Type B pancreatic cell (in vitro differentiated cells): ENCODE measurements at regions not wholly inside any gene's neighbourhood (a gene's known extent, or its start where the extent isn't known, plus 50 kb on each side); places are given as distances from the start of the nearest gene placed in this dataset.

ENCODE experiments used
- DNase-seq: peaks from one replicate; pipeline ENCODE4 v3.0.0; 2021; ENCODE audit warnings: mixed read lengths; ENCODE audit not compliant: unreplicated experiment; ENCODE audit errors: extremely low spot score
- H3K27ac Mint-ChIP-seq: 2 replicates; pipeline ENCODE4 v1.8.0; 2021; ENCODE audit warnings: mild to moderate bottlenecking, mixed read lengths
- H3K27me3 Mint-ChIP-seq: 2 replicates; pipeline ENCODE4 v1.8.0; 2021; ENCODE audit warnings: mixed read lengths
- H3K36me3 Mint-ChIP-seq: 2 replicates; pipeline ENCODE4 v1.8.0; 2021; ENCODE audit warnings: mixed read lengths
- H3K4me1 Mint-ChIP-seq: one replicate; pipeline ENCODE4 v1.8.0; 2021; ENCODE audit warnings: mixed read lengths; ENCODE audit not compliant: unreplicated experiment
- H3K4me3 Mint-ChIP-seq: 2 replicates; pipeline ENCODE4 v1.8.0; 2021; ENCODE audit warnings: mild to moderate bottlenecking, mixed read lengths
- H3K9me3 Mint-ChIP-seq: 2 replicates; pipeline ENCODE4 v1.8.0; 2021; ENCODE audit warnings: mixed read lengths
- TF ChIP-seq, protein P1 (sequence below): fragments of 200-600 bp; sonication (generic); conservative IDR thresholded peaks from 2 replicates; pipeline ENCODE4 v1.5.0; 2021; ENCODE audit warnings: antibody characterized with exemption, mild to moderate bottlenecking

DNA sequence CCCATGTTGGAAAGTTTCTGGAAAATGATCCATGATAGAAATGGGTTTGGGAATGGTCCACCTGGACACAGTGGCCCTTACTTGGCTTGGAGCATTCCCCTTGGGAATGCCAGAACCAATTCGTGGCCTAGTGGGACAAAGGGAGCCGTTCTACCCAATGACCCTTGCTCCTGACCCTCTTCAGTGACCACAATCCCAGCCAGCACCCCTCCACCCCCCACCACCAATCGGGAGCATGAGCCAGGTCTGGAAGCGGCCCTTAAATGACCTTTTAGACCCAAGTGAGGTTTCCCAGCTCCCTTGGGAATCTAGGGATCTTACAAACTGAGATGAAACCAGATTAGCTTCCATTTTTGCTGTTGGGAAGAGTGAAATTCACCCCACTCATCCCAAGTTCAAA is 51.3 kb upstream of the CDON start:
- no peaks in the 10 kb centered on the region for H3K36me3 Mint-ChIP-seq
- peak overlapping the region; percentile 58 for H3K27ac Mint-ChIP-seq
- peaks cover 43% of the 10 kb centered on the region for H3K4me1 Mint-ChIP-seq
- DNase-seq = no peak
- H3K4me3 Mint-ChIP-seq = no peak overlapping the region
- peaks cover 3% of the 10 kb centered on the region for H3K27me3 Mint-ChIP-seq
- TF ChIP-seq, protein P1, sequence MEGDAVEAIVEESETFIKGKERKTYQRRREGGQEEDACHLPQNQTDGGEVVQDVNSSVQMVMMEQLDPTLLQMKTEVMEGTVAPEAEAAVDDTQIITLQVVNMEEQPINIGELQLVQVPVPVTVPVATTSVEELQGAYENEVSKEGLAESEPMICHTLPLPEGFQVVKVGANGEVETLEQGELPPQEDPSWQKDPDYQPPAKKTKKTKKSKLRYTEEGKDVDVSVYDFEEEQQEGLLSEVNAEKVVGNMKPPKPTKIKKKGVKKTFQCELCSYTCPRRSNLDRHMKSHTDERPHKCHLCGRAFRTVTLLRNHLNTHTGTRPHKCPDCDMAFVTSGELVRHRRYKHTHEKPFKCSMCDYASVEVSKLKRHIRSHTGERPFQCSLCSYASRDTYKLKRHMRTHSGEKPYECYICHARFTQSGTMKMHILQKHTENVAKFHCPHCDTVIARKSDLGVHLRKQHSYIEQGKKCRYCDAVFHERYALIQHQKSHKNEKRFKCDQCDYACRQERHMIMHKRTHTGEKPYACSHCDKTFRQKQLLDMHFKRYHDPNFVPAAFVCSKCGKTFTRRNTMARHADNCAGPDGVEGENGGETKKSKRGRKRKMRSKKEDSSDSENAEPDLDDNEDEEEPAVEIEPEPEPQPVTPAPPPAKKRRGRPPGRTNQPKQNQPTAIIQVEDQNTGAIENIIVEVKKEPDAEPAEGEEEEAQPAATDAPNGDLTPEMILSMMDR = no peak
- H3K9me3 Mint-ChIP-seq = no peaks in the 10 kb centered on the region

DNA sequence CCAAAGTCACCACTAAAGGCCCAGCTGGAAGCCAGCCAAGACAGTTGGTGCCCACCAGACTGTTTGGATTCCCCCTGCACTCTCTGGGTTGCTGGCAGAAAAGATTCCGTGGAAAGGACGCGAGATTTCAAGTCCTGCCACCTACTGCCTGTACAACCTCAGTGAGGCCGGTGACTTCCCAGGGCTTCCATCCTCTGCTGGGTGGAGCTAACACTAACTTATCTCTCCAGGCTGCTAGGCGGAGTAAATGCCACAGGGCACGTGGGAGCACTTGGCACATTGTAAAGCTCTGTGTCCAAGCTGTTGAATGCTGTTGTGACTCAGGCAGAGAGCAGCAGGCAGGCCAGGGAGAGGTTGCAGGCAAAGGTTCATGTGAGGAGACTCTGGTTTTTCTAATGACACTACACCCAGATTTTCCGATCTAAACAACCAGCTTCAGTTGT is 50.9 kb upstream of the CDON start:
- TF ChIP-seq, protein P1 = no peak
- Mint-ChIP-seq H3K9me3 (no peaks in the 10 kb centered on the region), H3K27me3 (peaks cover 3% of the 10 kb centered on the region), H3K4me3 (no peak overlapping the region), H3K4me1 (peaks cover 43% of the 10 kb centered on the region), H3K36me3 (no peaks in the 10 kb centered on the region), H3K27ac (peak overlapping the region; percentile 58)
- DNase-seq = no peak

DNA sequence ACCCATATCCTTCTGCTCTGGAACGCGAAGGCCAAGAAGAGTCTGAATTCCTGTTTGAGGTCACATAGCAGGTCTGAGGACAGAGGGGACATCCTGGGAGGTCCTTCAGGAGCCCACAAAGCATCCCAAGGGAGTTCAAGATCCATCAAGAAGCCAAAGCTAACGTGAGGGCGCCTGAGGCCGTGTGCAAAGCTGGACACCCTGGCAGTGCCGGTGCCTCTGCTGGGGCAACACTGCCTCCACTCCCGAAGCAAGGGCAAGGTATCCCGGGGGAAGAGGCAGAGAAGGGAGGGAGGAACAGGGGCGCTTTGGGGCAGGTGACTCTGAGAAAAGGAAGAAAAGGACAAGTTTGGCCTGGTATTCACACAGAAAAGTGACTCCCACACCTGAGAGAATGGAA is 50.3 kb upstream of the CDON start:
- TF ChIP-seq, protein P1 = no peak
- H3K9me3 Mint-ChIP-seq = no peaks in the 10 kb centered on the region
- H3K4me3 Mint-ChIP-seq = peak overlapping the region; percentile 47
- peaks cover 3% of the 10 kb centered on the region for H3K27me3 Mint-ChIP-seq
- peak overlapping the region; percentile 51 for H3K27ac Mint-ChIP-seq
- H3K4me1 Mint-ChIP-seq = peaks cover 43% of the 10 kb centered on the region
- no peaks in the 10 kb centered on the region for H3K36me3 Mint-ChIP-seq
- no peak for DNase-seq

- TF ChIP-seq, protein P1 = no peak
- Mint-ChIP-seq H3K27ac (peak overlapping the region; percentile 51), H3K4me3 (peak overlapping the region; percentile 47), H3K27me3 (peaks cover 3% of the 10 kb centered on the region), H3K36me3 (no peaks in the 10 kb centered on the region), H3K4me1 (peaks cover 43% of the 10 kb centered on the region), H3K9me3 (no peaks in the 10 kb centered on the region)
- no peak for DNase-seq
These were observed 49.9 kb upstream of the CDON start for GRCh38 chr11:126112547-126112946.
